ENCODE measurements at regions not wholly inside any gene's neighbourhood (a gene's known extent, or its start where the extent isn't known, plus 50 kb on each side); places are given as distances from the start of the nearest gene placed in this dataset.
"Not testable (repeated sequence)": the region's sequence is repeated elsewhere in the genome, so short reads cannot be mapped to it uniquely, and the experiment has no call there.

GRCh38 chr14:50027816-50028215 lies 88.6 kb downstream of the VCPKMT start:
- no peak overlapping the region for H3K27ac Mint-ChIP-seq
- ATAC-seq (replicated peaks) = no peak
- H3K4me1 Mint-ChIP-seq = peaks cover 43% of the 10 kb centered on the region
- H3K27me3 Mint-ChIP-seq = no peaks in the 10 kb centered on the region
- H3K4me3 Mint-ChIP-seq = no peak overlapping the region
- peaks cover 11% of the 10 kb centered on the region for H3K9me3 Mint-ChIP-seq
- peaks cover 99% of the 10 kb centered on the region for H3K36me3 Mint-ChIP-seq (ENCODE audit: low read depth)

GRCh38 chr14:50028458-50028857 lies 87.9 kb downstream of the VCPKMT start:
- peaks cover 40% of the 10 kb centered on the region for H3K4me1 Mint-ChIP-seq
- peaks cover 99% of the 10 kb centered on the region for H3K36me3 Mint-ChIP-seq (ENCODE audit: low read depth)
- no peak overlapping the region for H3K4me3 Mint-ChIP-seq
- peaks cover 11% of the 10 kb centered on the region for H3K9me3 Mint-ChIP-seq
- H3K27me3 Mint-ChIP-seq = no peaks in the 10 kb centered on the region
- peak overlapping the region; percentile 38 for H3K27ac Mint-ChIP-seq
- ATAC-seq (replicated peaks) = no peak

- Mint-ChIP-seq H3K4me3 (no peak overlapping the region), H3K4me1 (peaks cover 44% of the 10 kb centered on the region), H3K27ac (peak overlapping the region; percentile 4), H3K27me3 (no peaks in the 10 kb centered on the region), H3K9me3 (peaks cover 11% of the 10 kb centered on the region), H3K36me3 (ENCODE audit: low read depth) (peaks cover 100% of the 10 kb centered on the region)
- no peak for ATAC-seq (replicated peaks)
These were observed 86.3 kb downstream of the VCPKMT start for GRCh38 chr14:50030036-50030435.

DNA sequence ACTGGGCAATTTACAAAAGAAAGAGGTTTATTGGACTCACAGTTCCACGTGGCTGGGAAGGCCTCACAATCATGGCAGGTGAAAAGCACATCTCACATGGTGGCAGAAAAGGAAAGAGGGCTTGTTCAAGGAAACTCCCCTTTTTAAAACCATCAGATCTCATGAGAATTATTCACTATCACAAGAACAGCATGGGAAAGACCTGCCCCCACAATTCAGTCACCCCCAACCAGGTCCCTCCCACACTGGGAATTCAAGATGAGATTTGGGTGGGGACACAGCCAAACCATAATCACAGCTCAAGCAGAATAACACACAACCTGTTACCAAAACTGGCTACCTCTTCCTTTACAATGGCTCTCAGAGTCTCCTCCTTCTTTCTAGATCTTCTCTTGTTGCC lies 85.5 kb downstream of the VCPKMT start:
- H3K27me3 Mint-ChIP-seq; H3K9me3 Mint-ChIP-seq; ATAC-seq (replicated peaks): not testable (repeated sequence)
- Mint-ChIP-seq H3K27ac (peak overlapping the region; percentile 53), H3K4me1 (peaks cover 37% of the 10 kb centered on the region), H3K4me3 (peak overlapping the region; percentile 11), H3K36me3 (ENCODE audit: low read depth) (peaks cover 100% of the 10 kb centered on the region)

DNA sequence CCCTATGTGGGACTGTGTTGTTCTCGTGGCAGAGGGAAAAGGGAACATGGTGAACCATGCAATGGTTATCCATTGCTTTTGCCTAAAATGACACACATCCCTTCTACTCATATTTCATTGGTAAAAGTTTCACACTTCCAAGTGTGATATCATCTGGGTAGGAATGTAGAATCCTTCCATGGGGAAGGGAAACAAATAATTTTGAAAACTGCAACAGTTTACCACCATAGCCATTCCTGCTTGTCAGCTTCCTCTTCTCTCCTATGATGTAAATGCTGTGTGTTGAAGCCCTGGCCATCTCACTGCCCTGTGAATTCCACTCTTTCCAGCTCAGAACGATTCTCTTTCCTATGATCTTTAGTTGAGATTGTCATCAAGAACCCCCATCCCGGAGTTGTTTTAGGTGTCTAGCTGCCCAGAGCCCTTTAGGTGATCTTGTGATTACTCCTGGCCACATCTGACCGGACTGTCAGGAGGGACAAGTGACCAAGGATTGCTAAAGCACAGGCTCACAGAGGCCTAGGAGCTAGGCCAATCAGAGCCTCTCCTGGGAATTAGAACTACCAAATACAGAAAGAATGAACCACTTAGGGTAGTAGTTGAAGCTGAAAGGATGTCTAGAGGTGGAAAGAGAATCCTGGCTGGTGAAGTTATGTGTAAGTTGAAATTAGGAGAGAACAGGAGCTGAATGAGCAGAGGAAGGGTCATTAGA lies 84.6 kb downstream of the VCPKMT start:
- Mint-ChIP-seq H3K9me3 (peaks cover 4% of the 10 kb centered on the region), H3K4me1 (peaks cover 38% of the 10 kb centered on the region), H3K36me3 (ENCODE audit: low read depth) (peaks cover 100% of the 10 kb centered on the region), H3K27me3 (no peaks in the 10 kb centered on the region), H3K27ac (peak overlapping the region; percentile 53), H3K4me3 (peak overlapping the region; percentile 11)
- no peak for ATAC-seq (replicated peaks)

DNA sequence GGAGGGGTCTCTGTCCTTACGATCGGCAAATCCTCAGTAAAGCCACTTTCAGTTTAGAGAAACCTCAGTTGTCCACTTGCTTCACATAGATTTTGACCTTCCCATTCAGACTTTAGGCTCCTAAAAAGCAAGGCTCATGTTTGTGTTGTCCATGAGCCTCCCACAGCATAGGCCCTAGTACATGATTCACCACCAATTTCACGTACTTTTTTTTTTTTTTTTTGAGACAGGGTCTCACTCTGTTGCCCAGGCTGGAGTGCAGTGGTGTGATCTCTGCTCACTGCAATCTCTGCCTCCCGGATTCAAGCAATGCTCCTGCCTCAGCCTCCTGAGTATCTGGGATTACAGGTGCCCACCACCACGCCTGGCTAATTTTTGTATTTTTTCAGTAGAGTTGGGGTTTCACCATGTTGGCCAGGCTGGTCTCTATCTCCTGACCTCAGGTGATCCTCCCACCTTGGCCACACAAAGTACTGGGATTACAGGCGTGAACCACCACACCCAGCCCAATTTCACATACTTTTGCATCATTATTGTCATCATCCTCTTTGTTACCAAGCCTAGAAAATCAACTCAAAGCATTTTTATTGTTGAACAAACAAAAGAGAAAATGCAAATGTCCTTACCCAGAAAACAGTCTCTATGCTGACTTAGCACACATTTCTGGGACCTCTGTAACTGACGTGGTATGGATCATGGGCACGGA lies 83.8 kb downstream of the VCPKMT start:
- H3K27ac Mint-ChIP-seq = peak overlapping the region; percentile 16
- peak overlapping the region; percentile 3 for H3K4me3 Mint-ChIP-seq
- H3K36me3 Mint-ChIP-seq (ENCODE audit: low read depth) = peaks cover 100% of the 10 kb centered on the region
- ATAC-seq (replicated peaks) = peak; percentile 53
- not testable (repeated sequence) for H3K27me3 Mint-ChIP-seq, H3K9me3 Mint-ChIP-seq
- peaks cover 40% of the 10 kb centered on the region for H3K4me1 Mint-ChIP-seq

DNA sequence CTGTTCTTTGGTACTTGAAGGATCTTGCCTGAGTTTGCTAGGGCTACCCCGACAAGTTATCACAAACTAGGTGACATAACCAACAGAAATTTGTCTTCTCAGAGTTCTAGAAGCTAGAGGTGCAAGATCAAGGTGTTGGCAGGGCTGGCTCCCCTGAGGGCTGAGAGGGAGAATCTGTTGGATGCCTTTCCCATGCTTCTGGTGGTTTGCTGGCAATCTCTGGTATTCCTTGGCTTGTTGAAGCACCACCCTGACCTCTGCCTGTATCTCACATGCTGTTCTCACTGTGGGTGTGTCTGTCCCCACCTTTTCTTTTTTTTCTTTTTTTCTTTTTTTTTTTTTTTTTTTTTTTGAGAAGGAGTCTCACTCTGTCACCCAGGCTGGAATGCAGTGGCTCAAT lies 81.2 kb downstream of the VCPKMT start:
- Mint-ChIP-seq H3K27me3 (no peaks in the 10 kb centered on the region), H3K27ac (no peak overlapping the region), H3K4me1 (peaks cover 37% of the 10 kb centered on the region), H3K36me3 (ENCODE audit: low read depth) (peaks cover 100% of the 10 kb centered on the region), H3K9me3 (peaks cover 4% of the 10 kb centered on the region), H3K4me3 (peak overlapping the region; percentile 29)
- ATAC-seq (replicated peaks) = no peak

GRCh38 chr14:50036211-50036610 lies 80.2 kb downstream of the VCPKMT start:
- Mint-ChIP-seq H3K27ac (peak overlapping the region; percentile 99), H3K27me3 (no peaks in the 10 kb centered on the region), H3K36me3 (ENCODE audit: low read depth) (peaks cover 97% of the 10 kb centered on the region), H3K4me3 (peak overlapping the region; percentile 93), H3K9me3 (peaks cover 2% of the 10 kb centered on the region), H3K4me1 (peaks cover 42% of the 10 kb centered on the region)
- no peak for ATAC-seq (replicated peaks)

- H3K4me1 Mint-ChIP-seq = peaks cover 39% of the 10 kb centered on the region
- H3K36me3 Mint-ChIP-seq (ENCODE audit: low read depth) = peaks cover 97% of the 10 kb centered on the region
- no peaks in the 10 kb centered on the region for H3K27me3 Mint-ChIP-seq
- no peaks in the 10 kb centered on the region for H3K9me3 Mint-ChIP-seq
- peak overlapping the region; percentile 99 for H3K27ac Mint-ChIP-seq
- ATAC-seq (replicated peaks) = no peak
- H3K4me3 Mint-ChIP-seq = peak overlapping the region; percentile 93
These were observed 79.7 kb downstream of the VCPKMT start for GRCh38 chr14:50036637-50037036.

DNA sequence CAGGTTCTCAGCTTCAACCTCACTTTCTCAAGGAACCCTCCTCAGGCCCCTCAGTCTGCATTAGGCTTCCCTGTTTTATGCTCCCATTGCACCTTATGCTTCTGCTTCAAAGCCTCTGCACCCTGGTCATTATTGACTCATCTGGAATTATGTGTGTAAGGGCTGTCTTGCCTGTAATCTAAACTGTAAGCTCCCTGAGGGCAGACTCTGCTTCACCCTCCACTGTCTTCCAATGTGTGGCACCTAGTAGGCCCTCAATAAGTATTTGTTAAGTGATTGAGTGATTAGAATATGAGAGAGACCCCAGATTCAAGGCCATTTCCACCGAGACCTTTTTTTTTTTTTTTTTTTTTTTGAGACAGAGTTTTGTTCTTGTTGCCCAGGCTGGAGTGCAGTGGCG lies 79.1 kb downstream of the VCPKMT start:
- Mint-ChIP-seq H3K4me1 (peaks cover 33% of the 10 kb centered on the region), H3K27me3 (no peaks in the 10 kb centered on the region), H3K9me3 (no peaks in the 10 kb centered on the region), H3K27ac (peak overlapping the region; percentile 99), H3K36me3 (ENCODE audit: low read depth) (peaks cover 91% of the 10 kb centered on the region), H3K4me3 (peak overlapping the region; percentile 93)
- ATAC-seq (replicated peaks) = no peak

DNA sequence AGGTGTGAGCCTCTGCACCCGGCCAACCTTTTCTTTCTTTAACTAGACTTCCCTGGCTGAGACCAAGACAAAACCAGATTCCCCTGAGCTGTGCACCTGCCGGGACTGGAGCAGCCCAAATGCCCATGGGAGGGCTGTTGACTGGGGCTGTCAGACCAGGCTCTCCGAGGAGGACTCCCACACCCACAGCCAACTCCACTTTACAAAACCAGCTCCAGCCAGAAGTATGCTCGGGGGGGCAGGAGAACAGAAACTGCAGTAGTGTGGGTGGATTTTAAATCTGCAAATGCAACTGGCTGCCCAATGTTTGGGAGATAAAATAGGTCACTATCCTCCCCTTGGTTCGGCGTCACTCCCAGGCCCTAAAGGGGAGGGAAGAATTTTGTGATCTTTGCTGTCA lies 78.5 kb downstream of the VCPKMT start:
- peak overlapping the region; percentile 93 for H3K4me3 Mint-ChIP-seq
- H3K4me1 Mint-ChIP-seq = peaks cover 31% of the 10 kb centered on the region
- H3K9me3 Mint-ChIP-seq = no peaks in the 10 kb centered on the region
- no peaks in the 10 kb centered on the region for H3K27me3 Mint-ChIP-seq
- peaks cover 85% of the 10 kb centered on the region for H3K36me3 Mint-ChIP-seq (ENCODE audit: low read depth)
- H3K27ac Mint-ChIP-seq = peak overlapping the region; percentile 99
- no peak for ATAC-seq (replicated peaks)

DNA sequence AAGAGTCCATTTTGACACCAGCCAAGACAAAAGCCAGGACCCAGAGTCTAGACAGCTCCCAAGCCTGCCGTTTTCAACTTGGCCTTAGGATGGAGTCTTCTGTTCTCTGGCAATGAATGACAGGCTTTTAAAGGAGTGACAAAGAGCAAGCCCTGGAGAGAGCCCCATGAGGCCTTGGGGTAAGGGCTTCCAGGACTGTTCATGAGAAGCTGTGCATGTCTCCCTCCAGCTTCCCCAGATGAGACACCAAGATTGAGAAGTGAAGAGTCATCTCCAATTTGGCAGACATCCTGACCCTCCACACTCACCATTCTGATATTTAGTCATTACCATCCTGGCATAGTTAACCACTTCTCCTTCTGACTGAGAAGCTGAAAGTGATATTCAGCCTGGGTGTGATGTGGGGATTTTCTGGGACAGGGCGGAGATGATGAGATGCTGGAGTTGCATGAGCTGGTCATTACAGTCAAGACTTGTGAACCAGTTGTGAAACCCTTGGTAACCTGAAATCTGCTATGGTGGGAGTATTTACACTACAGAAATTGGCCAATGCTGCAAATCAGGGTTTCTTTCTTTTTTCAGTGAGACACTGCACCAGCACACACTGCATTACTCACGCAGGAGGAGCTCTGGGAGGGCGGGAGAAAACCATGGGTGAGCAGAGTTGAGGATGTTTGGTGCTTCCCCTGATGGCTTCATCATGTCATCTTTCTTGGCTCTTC lies 77.8 kb downstream of the VCPKMT start:
- Mint-ChIP-seq H3K27me3 (no peaks in the 10 kb centered on the region), H3K27ac (peak overlapping the region; percentile 99), H3K4me1 (peaks cover 30% of the 10 kb centered on the region), H3K9me3 (no peaks in the 10 kb centered on the region), H3K36me3 (ENCODE audit: low read depth) (peaks cover 78% of the 10 kb centered on the region), H3K4me3 (peak overlapping the region; percentile 93)
- peak; percentile 82 for ATAC-seq (replicated peaks)

GRCh38 chr14:50039120-50039517 lies 77.3 kb downstream of the VCPKMT start:
- Mint-ChIP-seq H3K27me3 (no peaks in the 10 kb centered on the region), H3K4me1 (peaks cover 29% of the 10 kb centered on the region), H3K9me3 (no peaks in the 10 kb centered on the region), H3K36me3 (ENCODE audit: low read depth) (peaks cover 72% of the 10 kb centered on the region), H3K27ac (peak overlapping the region; percentile 99), H3K4me3 (peak overlapping the region; percentile 93)
- ATAC-seq (replicated peaks) = no peak

GRCh38 chr14:50039734-50040400 lies 76.5 kb downstream of the VCPKMT start:
- H3K36me3 Mint-ChIP-seq (ENCODE audit: low read depth) = peaks cover 65% of the 10 kb centered on the region

More at GRCh38 chr14:50039734-50040400, 76.5 kb downstream of the VCPKMT start:
- peak; percentile 3 for ATAC-seq (replicated peaks)
- no peaks in the 10 kb centered on the region for H3K9me3 Mint-ChIP-seq
- H3K27ac Mint-ChIP-seq = peak overlapping the region; percentile 99
- peaks cover 33% of the 10 kb centered on the region for H3K4me1 Mint-ChIP-seq
- H3K4me3 Mint-ChIP-seq = peak overlapping the region; percentile 93
- H3K27me3 Mint-ChIP-seq = no peaks in the 10 kb centered on the region
